Lung (tissue), 11 donors: ENCODE measurements at regions not wholly inside any gene's neighbourhood (a gene's known extent, or its start where the extent isn't known, plus 50 kb on each side); places are given as distances from the start of the nearest gene placed in this dataset.

Experiments
- ATAC-seq: fragments of 200-7000 bp; cut with Tn5 transposase; one replicate; pipeline ENCODE4 v1.9.1; 2020; ENCODE audit warnings: moderate number of reproducible peaks; ENCODE audit not compliant: insufficient read depth, low FRiP score
- DNase-seq, 3 donors: peaks; one replicate each; pipeline ENCODE4 v3.0.0-alpha.2; 2013 to 2017
- H3K27ac ChIP-seq, 2 donors: one replicate each; pipeline ENCODE4 v1.5.1; 2013; ENCODE audit warnings: mild to moderate bottlenecking in 2 of 2, moderate library complexity in 2 of 2, control low read depth in 1 of 2, inconsistent platforms in 1 of 2, low read depth in 1 of 2, low read length in 1 of 2
- H3K27me3 ChIP-seq, 3 donors: one replicate each; pipeline ENCODE4 v1.5.1; 2013; ENCODE audit warnings: low read length in 2 of 3; ENCODE audit not compliant: control insufficient read depth in 3 of 3, insufficient read depth in 3 of 3
- H3K36me3 ChIP-seq, 4 donors: one replicate each; pipeline ENCODE4 v1.5.1; 2013; ENCODE audit warnings: low read length in 4 of 4, mild to moderate bottlenecking in 1 of 4, moderate library complexity in 1 of 4; ENCODE audit not compliant: control insufficient read depth in 4 of 4, insufficient read depth in 4 of 4
- H3K4me1 ChIP-seq, 5 donors: one replicate each; pipeline ENCODE4 v1.5.1; 2013; ENCODE audit warnings: low read length in 5 of 5, mild to moderate bottlenecking in 2 of 5, moderate library complexity in 1 of 5; ENCODE audit not compliant: control insufficient read depth in 5 of 5, insufficient read depth in 5 of 5
- H3K4me3 ChIP-seq: one replicate; pipeline ENCODE4 v1.5.1; 2013; ENCODE audit warnings: mild to moderate bottlenecking, control low read depth, moderate library complexity
- H3K9ac ChIP-seq, 2 donors: one replicate each; pipeline ENCODE4 v1.5.1; 2013; ENCODE audit warnings: low read length in 2 of 2, control low read depth in 1 of 2; ENCODE audit not compliant: insufficient read depth in 1 of 2
- H3K9me3 ChIP-seq, 4 donors: one replicate each; pipeline ENCODE4 v1.5.1; 2013; ENCODE audit warnings: low read length in 3 of 4, mild to moderate bottlenecking in 1 of 4, moderate library complexity in 1 of 4; ENCODE audit not compliant: control insufficient read depth in 4 of 4, insufficient read depth in 3 of 4
- CTCF ChIP-seq: IDR thresholded peaks from 2 replicates; pipeline ENCODE4 v1.5.1; 2012; ENCODE audit warnings: mild to moderate bottlenecking; ENCODE audit errors: control extremely low read depth, extremely low read depth
- WGBS, 2 donors: extraction: QIAGEN DNeasy Blood & Tissue Kit; methylation state at CpG; one replicate each; pipeline ENCODE4 v1.1.7; 2013; 5-methylcytosine and 5-hydroxymethylcytosine counted together
- donor health status: control.
- donor health status: control.
- donor health status: Bipolar disorder and iron deficiency.
- donor health status: healthy.
- donor health status: DM: yes; HTN: yes; CAD: no.

- H3K9me3 ChIP-seq: peaks cover 0 to 2% (median 0%) of the 10 kb centered on the region in 4 donors
- H3K27me3 ChIP-seq: no peaks in the 10 kb centered on the region
- H3K27ac ChIP-seq: no peak overlapping the region
- no peaks in the 10 kb centered on the region for H3K4me1 ChIP-seq
- TF ChIP-seq CTCF: no peak
- H3K4me3 ChIP-seq: no peak overlapping the region
- DNase-seq (peak; percentile 23 to 60 (median 58)), ATAC-seq (no peak)
- 51 to 61% methylated on average over 6 of the region's 6 CpGs for WGBS, 2 donors
- H3K9ac ChIP-seq: no peak overlapping the region
- no peaks in the 10 kb centered on the region for H3K36me3 ChIP-seq
Observed at GRCh38 chr4:111391829-111392228, 753.4 kb upstream of the FAM241A start.

- Histone ChIP-seq H3K36me3 (no peaks in the 10 kb centered on the region), H3K9ac (no peak overlapping the region), H3K4me1 (peaks cover 0 to 3% (median 0%) of the 10 kb centered on the region in 5 donors), H3K27me3 (no peaks in the 10 kb centered on the region), H3K4me3 (no peak overlapping the region), H3K27ac (no peak overlapping the region), H3K9me3 (no peaks in the 10 kb centered on the region)
- 52 to 62% methylated on average over 1 of the region's 1 CpG for WGBS, 2 donors
- no peak for ATAC-seq
- DNase-seq: no peak
- no peak for TF ChIP-seq CTCF
Observed at GRCh38 chr4:111393781-111394180, 751.5 kb upstream of the FAM241A start.

GRCh38 chr4:111398906-111399330 is 746.3 kb upstream of the FAM241A start:
- Histone ChIP-seq H3K4me3 (no peak overlapping the region), H3K36me3 (no peaks in the 10 kb centered on the region), H3K9me3 (no peaks in the 10 kb centered on the region), H3K4me1 (peaks cover 0 to 17% (median 7%) of the 10 kb centered on the region in 5 donors), H3K27ac (peak overlapping the region in 1 of 2 donors; percentile 16), H3K9ac (no peak overlapping the region), H3K27me3 (no peaks in the 10 kb centered on the region)
- DNase-seq: peak; percentile 23 to 75 (median 58)
- no peak for ATAC-seq
- 53 to 66% methylated on average over 5 of the region's 5 CpGs for WGBS, 2 donors
- no peak for TF ChIP-seq CTCF

GRCh38 chr4:111399623-111400022 is 745.6 kb upstream of the FAM241A start:
- no peak for ATAC-seq
- DNase-seq: peak; percentile 42 to 56 (median 55)
- H3K9ac ChIP-seq: no peak overlapping the region
- no peaks in the 10 kb centered on the region for H3K27me3 ChIP-seq
- no peak overlapping the region for H3K27ac ChIP-seq
- no peaks in the 10 kb centered on the region for H3K36me3 ChIP-seq
- H3K9me3 ChIP-seq: no peaks in the 10 kb centered on the region
- H3K4me3 ChIP-seq: no peak overlapping the region
- H3K4me1 ChIP-seq: peaks cover 0 to 17% (median 7%) of the 10 kb centered on the region in 5 donors
- no peak for TF ChIP-seq CTCF
- 73 to 75% methylated on average over 3 of the region's 3 CpGs for WGBS, 2 donors
